ENCODE measurements at regions not wholly inside any gene's neighbourhood (a gene's known extent, or its start where the extent isn't known, plus 50 kb on each side); places are given as distances from the start of the nearest gene placed in this dataset.

DNA sequence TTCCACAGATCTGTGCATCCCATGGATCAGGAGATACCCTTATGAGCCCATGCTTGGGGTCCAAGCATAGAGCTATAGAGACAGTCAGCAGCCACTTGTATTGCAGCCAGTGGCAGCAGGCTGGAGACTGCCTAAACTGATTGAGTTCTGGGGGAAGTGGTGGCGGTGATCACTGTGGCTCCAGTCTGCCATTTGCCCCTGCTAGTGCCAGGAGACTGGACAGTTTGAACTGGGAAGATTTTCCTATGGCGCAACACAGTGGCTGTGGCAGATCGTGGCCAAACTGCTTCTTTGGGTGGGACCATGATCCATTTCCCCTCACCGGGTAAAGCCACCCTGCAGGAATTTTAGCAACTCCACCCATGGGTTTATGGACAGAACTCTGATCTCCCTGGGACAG is 679.7 kb upstream of the SEMA3D start:
- intact Hi-C loops (cut with DNase I; ENCODE audit: low total_unique reads): no loop called here
- no peak overlapping the region for H3K27ac ChIP-seq
- no peak overlapping the region for H3K4me3 ChIP-seq
- no peaks in the 10 kb centered on the region for H3K27me3 ChIP-seq (replicated peaks in 1 of 7)
- peaks cover 0 to 15% (median 4%) of the 10 kb centered on the region in 8 donors for H3K9me3 ChIP-seq
- no peak for DNase-seq
- TF ChIP-seq POLR2AphosphoS5 (IDR thresholded peaks at IDR 0.05): no peak
- TF ChIP-seq, protein P1, sequence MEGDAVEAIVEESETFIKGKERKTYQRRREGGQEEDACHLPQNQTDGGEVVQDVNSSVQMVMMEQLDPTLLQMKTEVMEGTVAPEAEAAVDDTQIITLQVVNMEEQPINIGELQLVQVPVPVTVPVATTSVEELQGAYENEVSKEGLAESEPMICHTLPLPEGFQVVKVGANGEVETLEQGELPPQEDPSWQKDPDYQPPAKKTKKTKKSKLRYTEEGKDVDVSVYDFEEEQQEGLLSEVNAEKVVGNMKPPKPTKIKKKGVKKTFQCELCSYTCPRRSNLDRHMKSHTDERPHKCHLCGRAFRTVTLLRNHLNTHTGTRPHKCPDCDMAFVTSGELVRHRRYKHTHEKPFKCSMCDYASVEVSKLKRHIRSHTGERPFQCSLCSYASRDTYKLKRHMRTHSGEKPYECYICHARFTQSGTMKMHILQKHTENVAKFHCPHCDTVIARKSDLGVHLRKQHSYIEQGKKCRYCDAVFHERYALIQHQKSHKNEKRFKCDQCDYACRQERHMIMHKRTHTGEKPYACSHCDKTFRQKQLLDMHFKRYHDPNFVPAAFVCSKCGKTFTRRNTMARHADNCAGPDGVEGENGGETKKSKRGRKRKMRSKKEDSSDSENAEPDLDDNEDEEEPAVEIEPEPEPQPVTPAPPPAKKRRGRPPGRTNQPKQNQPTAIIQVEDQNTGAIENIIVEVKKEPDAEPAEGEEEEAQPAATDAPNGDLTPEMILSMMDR (IDR thresholded peaks at IDR 0.05 in 8 of 11, conservative IDR thresholded peaks at IDR 0.05 in 3 of 11): no peak
- no peak for TF ChIP-seq POLR2A (IDR thresholded peaks at IDR 0.05)
- 74 to 94% (median 87%) methylated on average over 4 of the region's 4 CpGs for WGBS, 5 donors
- H3K36me3 ChIP-seq: no peaks in the 10 kb centered on the region
- H3K4me1 ChIP-seq: no peaks in the 10 kb centered on the region

DNA sequence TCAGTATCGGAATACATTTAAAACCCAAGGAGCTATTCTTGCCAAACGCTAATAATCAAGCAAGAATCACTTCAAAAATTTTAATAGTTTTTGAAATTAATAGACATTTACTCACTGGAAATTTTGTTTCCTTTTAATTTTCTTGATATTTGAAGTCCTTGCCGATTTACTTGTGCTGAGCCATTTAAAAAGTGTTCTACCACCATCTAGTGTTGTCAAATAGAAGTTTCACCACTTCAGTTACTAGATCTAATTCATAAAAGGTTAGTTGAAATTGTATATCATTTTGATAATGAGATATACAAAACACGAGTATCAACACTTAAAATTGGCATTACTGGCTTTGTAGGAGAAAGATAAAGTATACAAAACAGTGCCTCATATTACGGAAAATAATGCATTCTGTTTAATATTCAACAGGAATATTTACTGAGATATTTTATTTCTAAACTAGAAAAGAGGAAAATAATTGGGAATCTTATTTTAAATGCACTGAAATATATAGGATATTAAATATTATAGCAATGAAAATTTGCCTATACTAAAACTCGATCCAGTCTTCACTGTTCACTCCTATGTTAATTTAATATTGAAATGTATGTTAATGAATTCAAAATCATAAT is 664.8 kb upstream of the SEMA3D start:
- Histone ChIP-seq H3K27ac (no peak overlapping the region), H3K9me3 (no peaks in the 10 kb centered on the region), H3K36me3 (no peaks in the 10 kb centered on the region), H3K4me1 (no peaks in the 10 kb centered on the region), H3K4me3 (no peak overlapping the region), H3K27me3 (replicated peaks in 1 of 7) (no peaks in the 10 kb centered on the region)
- no peak for DNase-seq
- intact Hi-C loops (cut with DNase I; ENCODE audit: low total_unique reads): no loop called here
- TF ChIP-seq POLR2AphosphoS5 (IDR thresholded peaks at IDR 0.05) (no peak), POLR2A (IDR thresholded peaks at IDR 0.05) (no peak)
- TF ChIP-seq, protein P1 (IDR thresholded peaks at IDR 0.05 in 8 of 11, conservative IDR thresholded peaks at IDR 0.05 in 3 of 11): no peak
- 51 to 58% (median 54%) methylated on average over 6 of the region's 6 CpGs for WGBS, 5 donors

DNA sequence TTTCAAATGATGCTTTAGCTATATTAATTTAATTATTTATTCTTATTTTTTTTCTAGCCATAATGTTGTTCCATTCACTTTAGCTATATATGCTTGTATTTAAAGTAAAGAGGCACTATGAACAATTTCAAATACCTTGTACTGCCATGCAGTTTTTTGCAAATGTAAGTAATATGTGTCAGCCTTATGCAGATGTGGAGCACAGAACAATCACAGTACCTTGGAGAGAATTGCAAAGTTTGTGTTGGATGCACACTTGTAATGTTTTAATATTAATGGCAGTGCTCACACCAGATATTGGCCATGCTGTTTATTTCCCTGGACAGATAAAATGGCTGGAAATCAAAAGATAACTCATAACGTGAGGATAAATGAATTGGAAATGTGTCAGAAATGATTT is 663.5 kb upstream of the SEMA3D start:
- no peaks in the 10 kb centered on the region for H3K9me3 ChIP-seq
- intact Hi-C loops (cut with DNase I; ENCODE audit: low total_unique reads): no loop called here
- no peak for DNase-seq
- no peak overlapping the region for H3K27ac ChIP-seq
- no peaks in the 10 kb centered on the region for H3K36me3 ChIP-seq
- no peaks in the 10 kb centered on the region for H3K4me1 ChIP-seq
- 51 to 78% (median 70%) methylated on average over 1 of the region's 1 CpG for WGBS, 5 donors
- TF ChIP-seq POLR2A (IDR thresholded peaks at IDR 0.05) (no peak), POLR2AphosphoS5 (IDR thresholded peaks at IDR 0.05) (no peak)
- TF ChIP-seq, protein P1 (IDR thresholded peaks at IDR 0.05 in 8 of 11, conservative IDR thresholded peaks at IDR 0.05 in 3 of 11): no peak
- H3K27me3 ChIP-seq (replicated peaks in 1 of 7): no peaks in the 10 kb centered on the region
- H3K4me3 ChIP-seq: no peak overlapping the region

DNA sequence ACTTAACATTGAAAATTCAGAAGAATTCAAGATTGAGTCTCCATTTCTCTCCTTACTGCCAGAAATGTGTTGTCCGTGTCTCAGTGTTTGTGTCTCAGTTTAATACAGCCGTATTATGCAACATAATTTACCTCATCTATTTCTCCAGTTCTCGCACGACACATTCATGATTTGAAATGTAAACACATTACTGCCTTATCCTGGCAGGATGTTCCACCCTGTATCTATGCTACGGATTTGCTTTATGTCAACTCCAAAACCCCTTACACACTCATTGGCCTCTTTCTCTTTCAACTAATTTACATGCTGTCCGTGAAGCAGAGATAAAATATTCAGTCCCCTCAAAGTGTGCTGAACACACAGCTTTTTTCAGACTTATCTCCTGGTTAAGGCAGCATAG is 653.7 kb upstream of the SEMA3D start:
- intact Hi-C loops (cut with DNase I; ENCODE audit: low total_unique reads): no loop called here

More for the DNA sequence above, 653.7 kb upstream of the SEMA3D start:
- Histone ChIP-seq H3K4me1 (no peaks in the 10 kb centered on the region), H3K27me3 (replicated peaks in 1 of 7) (no peaks in the 10 kb centered on the region), H3K27ac (no peak overlapping the region), H3K36me3 (no peaks in the 10 kb centered on the region), H3K9me3 (peaks cover 0 to 9% (median 0%) of the 10 kb centered on the region in 8 donors), H3K4me3 (no peak overlapping the region)
- WGBS, 5 donors: 74 to 81% (median 75%) methylated on average over 6 of the region's 6 CpGs
- TF ChIP-seq POLR2AphosphoS5 (IDR thresholded peaks at IDR 0.05): no peak
- no peak for TF ChIP-seq POLR2A (IDR thresholded peaks at IDR 0.05)
- TF ChIP-seq, protein P1 (IDR thresholded peaks at IDR 0.05 in 8 of 11, conservative IDR thresholded peaks at IDR 0.05 in 3 of 11): no peak
- DNase-seq: no peak

All from spleen (tissue), 11 donors.